Body of pancreas (tissue), 4 donors: ENCODE measurements at regions not wholly inside any gene's neighbourhood (a gene's known extent, or its start where the extent isn't known, plus 50 kb on each side); places are given as distances from the start of the nearest gene placed in this dataset.

Experiments
- ATAC-seq: fragments of 150-250 bp; one replicate; pipeline ENCODE4 v1.9.1; 2016
- DNase-seq, 4 donors: peaks; one replicate each; pipeline ENCODE4 v3.0.0-alpha.2; 2019
- H3K27ac ChIP-seq, 4 donors: fragments of 200-600 bp; sonication (generic); 1 replicate in 3 of 4; 2 replicates in 1 of 4; pipeline versions ENCODE4 v1.5.1 to v1.6.1; 2016 to 2019; ENCODE audit warnings: mild to moderate bottlenecking in 1 of 4, mixed read lengths in 1 of 4, moderate library complexity in 1 of 4
- H3K27me3 ChIP-seq, 2 donors: fragments of 200-600 bp; sonication (generic); one replicate each; pipeline ENCODE4 v1.6.0; 2016; ENCODE audit warnings: mild to moderate bottlenecking in 1 of 2
- H3K36me3 ChIP-seq, 2 donors: fragments of 200-600 bp; sonication (generic); replicated peaks in 1 of 2; 2 replicates each; pipeline ENCODE4 v1.5.1; 2016; ENCODE audit warnings: low read depth in 2 of 2; ENCODE audit not compliant: insufficient read depth in 1 of 2
- H3K4me1 ChIP-seq: fragments of 200-600 bp; sonication (generic); one replicate; pipeline ENCODE4 v1.6.0; 2016
- H3K4me3 ChIP-seq, 2 donors: fragments of 200-600 bp; sonication (generic); 1 replicate in 1 of 2; 2 replicates in 1 of 2; pipeline ENCODE4 v1.5.1; 2016 to 2019
- H3K9me3 ChIP-seq, 3 donors: fragments of 200-600 bp; sonication (generic); 1 replicate in 2 of 3; 2 replicates in 1 of 3; pipeline ENCODE4 v1.5.1; 2016
- POLR2A ChIP-seq, 3 donors: fragments of 450-650 bp; IDR thresholded peaks; one replicate each; pipeline ENCODE4 v1.6.1; 2016; ENCODE audit warnings: antibody characterized with exemption in 3 of 3, mild to moderate bottlenecking in 2 of 3
- WGBS, 2 donors: methylation state at CpG; one replicate each; pipeline ENCODE4 v1.1.5; 2017; 5-methylcytosine and 5-hydroxymethylcytosine counted together
- intact Hi-C: fragments of 100-400 bp; cut with DNase I; formaldehyde crosslinking; loops from one replicate; pipeline ENCODE4 v1.15.1; 2023
- TF ChIP-seq, protein P1 (sequence below), 7 experiments: fragments of 450-650 bp in 4 of 7; fragments of 200-600 bp in 3 of 7; sonication (generic) in 3 of 7; IDR thresholded peaks; one replicate each; pipeline ENCODE4 v1.5.1; 2016 to 2019; ENCODE audit warnings: antibody characterized with exemption in 7 of 7

- 49 to 55% methylated on average over 10 of the region's 10 CpGs for WGBS, 2 donors
- H3K4me3 ChIP-seq, result no peak overlapping the region
- intact Hi-C loops, result no loop called here
- no peak overlapping the region for H3K27ac ChIP-seq
- no peak for TF ChIP-seq POLR2A (IDR thresholded peaks at IDR 0.05)
- TF ChIP-seq, protein P1, sequence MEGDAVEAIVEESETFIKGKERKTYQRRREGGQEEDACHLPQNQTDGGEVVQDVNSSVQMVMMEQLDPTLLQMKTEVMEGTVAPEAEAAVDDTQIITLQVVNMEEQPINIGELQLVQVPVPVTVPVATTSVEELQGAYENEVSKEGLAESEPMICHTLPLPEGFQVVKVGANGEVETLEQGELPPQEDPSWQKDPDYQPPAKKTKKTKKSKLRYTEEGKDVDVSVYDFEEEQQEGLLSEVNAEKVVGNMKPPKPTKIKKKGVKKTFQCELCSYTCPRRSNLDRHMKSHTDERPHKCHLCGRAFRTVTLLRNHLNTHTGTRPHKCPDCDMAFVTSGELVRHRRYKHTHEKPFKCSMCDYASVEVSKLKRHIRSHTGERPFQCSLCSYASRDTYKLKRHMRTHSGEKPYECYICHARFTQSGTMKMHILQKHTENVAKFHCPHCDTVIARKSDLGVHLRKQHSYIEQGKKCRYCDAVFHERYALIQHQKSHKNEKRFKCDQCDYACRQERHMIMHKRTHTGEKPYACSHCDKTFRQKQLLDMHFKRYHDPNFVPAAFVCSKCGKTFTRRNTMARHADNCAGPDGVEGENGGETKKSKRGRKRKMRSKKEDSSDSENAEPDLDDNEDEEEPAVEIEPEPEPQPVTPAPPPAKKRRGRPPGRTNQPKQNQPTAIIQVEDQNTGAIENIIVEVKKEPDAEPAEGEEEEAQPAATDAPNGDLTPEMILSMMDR (IDR thresholded peaks at IDR 0.05), result no peak
- H3K9me3 ChIP-seq, result no peaks in the 10 kb centered on the region
- no peaks in the 10 kb centered on the region for H3K27me3 ChIP-seq
- DNase-seq (no peak), ATAC-seq (no peak)
- H3K4me1 ChIP-seq, result no peaks in the 10 kb centered on the region
- H3K36me3 ChIP-seq, result no peaks in the 10 kb centered on the region
Observed at GRCh38 chr16:73319261-73319660, 271.3 kb upstream of the ZFHX3 start.

DNA sequence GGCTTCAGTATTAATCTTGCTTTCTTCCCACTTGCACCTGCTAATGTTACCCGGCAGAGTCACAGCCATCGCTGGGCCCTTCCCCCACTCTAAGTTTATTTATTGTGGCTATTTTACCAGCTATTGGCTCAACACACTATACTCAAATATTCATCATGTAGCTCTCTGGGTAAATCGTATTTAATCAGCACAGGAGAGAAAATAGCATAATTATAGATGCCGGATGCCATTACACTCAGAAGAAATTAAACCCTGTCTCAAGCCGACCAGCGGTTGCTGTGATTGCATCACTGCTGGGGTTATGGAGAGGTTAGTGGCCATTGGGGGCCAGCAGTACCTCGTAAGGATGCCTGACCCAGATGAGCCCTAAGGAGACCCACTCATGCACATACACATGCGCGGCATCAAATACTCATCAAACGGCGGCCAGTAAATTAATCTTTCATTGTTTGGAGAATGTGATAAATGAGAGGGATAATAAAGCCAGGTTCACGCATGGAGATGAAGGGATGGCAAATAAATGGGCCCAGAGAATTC, 269.5 kb upstream of the ZFHX3 start:
- Histone ChIP-seq H3K27ac (no peak overlapping the region), H3K36me3 (no peaks in the 10 kb centered on the region), H3K9me3 (no peaks in the 10 kb centered on the region), H3K4me1 (no peaks in the 10 kb centered on the region), H3K27me3 (no peaks in the 10 kb centered on the region), H3K4me3 (no peak overlapping the region)
- TF ChIP-seq POLR2A (IDR thresholded peaks at IDR 0.05), result no peak
- TF ChIP-seq, protein P1 (IDR thresholded peaks at IDR 0.05), result no peak
- intact Hi-C loops, result no loop called here
- DNase-seq, result no peak
- no peak for ATAC-seq
- 72 to 73% methylated on average over 12 of the region's 12 CpGs for WGBS, 2 donors

DNA sequence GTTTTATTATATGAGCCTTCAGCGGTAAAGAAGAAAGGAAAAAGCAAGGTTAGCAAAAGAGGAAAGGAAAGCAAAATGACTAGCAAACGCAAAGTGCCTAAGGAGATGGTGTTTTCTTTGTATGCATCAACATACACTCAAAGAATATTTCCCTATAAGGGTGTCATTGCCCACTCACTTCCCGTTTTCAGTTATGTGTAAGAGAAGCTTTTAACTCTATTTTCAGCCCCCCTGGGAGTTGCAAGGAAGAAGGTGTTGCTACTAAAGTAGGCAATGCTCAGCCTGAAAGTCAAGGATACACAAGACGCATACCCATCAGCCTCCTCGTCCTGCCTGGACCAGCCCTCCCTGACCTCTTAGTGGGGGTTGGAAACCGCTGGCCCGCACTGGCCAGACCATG, 267.7 kb upstream of the ZFHX3 start:
- 58 to 62% methylated on average over 7 of the region's 7 CpGs for WGBS, 2 donors
- H3K4me3 ChIP-seq, result no peak overlapping the region
- H3K27me3 ChIP-seq, result no peaks in the 10 kb centered on the region
- DNase-seq (no peak), ATAC-seq (no peak)
- no peaks in the 10 kb centered on the region for H3K4me1 ChIP-seq
- no peaks in the 10 kb centered on the region for H3K9me3 ChIP-seq
- intact Hi-C loops, result no loop called here
- no peak overlapping the region for H3K27ac ChIP-seq
- no peak for TF ChIP-seq POLR2A (IDR thresholded peaks at IDR 0.05)
- TF ChIP-seq, protein P1 (IDR thresholded peaks at IDR 0.05), result no peak
- H3K36me3 ChIP-seq, result no peaks in the 10 kb centered on the region

DNA sequence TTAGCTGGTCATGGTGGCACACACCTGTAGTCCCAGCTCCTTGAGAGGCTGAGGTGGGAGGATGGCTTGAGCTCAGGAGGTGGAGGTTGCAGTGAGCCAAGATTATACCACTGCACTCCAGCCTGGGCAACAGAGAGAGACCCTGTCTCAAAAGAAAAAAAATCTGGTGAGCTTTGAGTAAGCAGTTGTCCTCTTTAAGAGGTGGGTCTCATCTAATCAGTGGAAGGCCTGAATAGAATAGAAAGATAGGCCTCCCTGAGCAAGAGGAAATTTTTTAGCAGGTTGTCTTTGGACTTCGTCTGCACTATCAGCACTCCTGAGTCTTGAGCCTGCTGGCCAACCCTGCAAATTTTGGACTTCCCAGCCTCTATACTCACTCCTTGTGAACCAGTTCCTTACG, 266.0 kb upstream of the ZFHX3 start:
- no peak overlapping the region for H3K27ac ChIP-seq
- ATAC-seq, result no peak
- 75 to 80% methylated on average over 2 of the region's 2 CpGs for WGBS, 2 donors

More for the DNA sequence above, 266.0 kb upstream of the ZFHX3 start:
- intact Hi-C loops, result no loop called here
- H3K36me3 ChIP-seq, result no peaks in the 10 kb centered on the region
- TF ChIP-seq, protein P1 (IDR thresholded peaks at IDR 0.05), result no peak
- TF ChIP-seq POLR2A (IDR thresholded peaks at IDR 0.05), result no peak
- H3K27me3 ChIP-seq, result no peaks in the 10 kb centered on the region
- DNase-seq, result no peak
- no peaks in the 10 kb centered on the region for H3K9me3 ChIP-seq
- H3K4me3 ChIP-seq, result no peak overlapping the region
- H3K4me1 ChIP-seq, result no peaks in the 10 kb centered on the region
